HepG2 (cell line): ENCODE measurements at regions not wholly inside any gene's neighbourhood (a gene's known extent, or its start where the extent isn't known, plus 50 kb on each side); places are given as distances from the start of the nearest gene placed in this dataset.
A peak's percentile ranks its signal among the peaks of the same experiment; 100 is the strongest.

Experiments used
- DNMT1 ChIP-seq: sonication (generic); formaldehyde crosslinking; IDR thresholded peaks from 2 replicates; pipeline ENCODE4 v1.5.1; 2020; ENCODE audit warnings: mild to moderate bottlenecking, missing genetic modification reagents
- GATAD2A ChIP-seq: IDR thresholded peaks from 2 replicates; pipeline ENCODE4 v1.6.1; 2016
- HOMEZ ChIP-seq: IDR thresholded peaks from 2 replicates; pipeline ENCODE4 v1.6.1; 2016; ENCODE audit warnings: low read depth
- KIAA2018 ChIP-seq: sonication (generic); formaldehyde crosslinking; IDR thresholded peaks from 2 replicates; pipeline ENCODE4 v1.5.0; 2020; ENCODE audit warnings: mild to moderate bottlenecking, missing genetic modification reagents, borderline replicate concordance
- MAFF ChIP-seq: IDR thresholded peaks from 2 replicates; pipeline ENCODE4 v1.6.1; 2011; ENCODE audit warnings: low read depth, low read length, improper control_type of control experiment
- NR2C2 ChIP-seq: sonication (generic); formaldehyde crosslinking; IDR thresholded peaks from 2 replicates; pipeline ENCODE4 v1.4.0; 2020; ENCODE audit warnings: missing genetic modification reagents, mild to moderate bottlenecking, moderate library complexity, borderline replicate concordance
- PPARG ChIP-seq: conservative IDR thresholded peaks from 2 replicates; pipeline ENCODE4 v1.6.1; 2016; ENCODE audit warnings: missing biosample characterization, missing genetic modification reagents
- RBAK ChIP-seq: sonication (generic); formaldehyde crosslinking; IDR thresholded peaks from 2 replicates; pipeline ENCODE4 v1.5.1; 2020; ENCODE audit warnings: mild to moderate bottlenecking, missing genetic modification reagents
- SP1 ChIP-seq, 2 experiments: fragments of 450-650 bp in 1 of 2; sonication (generic) in 1 of 2; formaldehyde crosslinking in 1 of 2; IDR thresholded peaks; 2 replicates each; pipeline versions ENCODE4 v1.4.0 to v1.6.1; 2016 to 2020; ENCODE audit warnings: missing genetic modification reagents in 1 of 2
- YY1 ChIP-seq: IDR thresholded peaks from 2 replicates; pipeline ENCODE4 v1.6.1; 2011; ENCODE audit warnings: low read length, low read depth, moderate library complexity, mild to moderate bottlenecking; ENCODE audit not compliant: insufficient read depth, insufficient replicate concordance
- ZNF160 ChIP-seq: sonication (generic); formaldehyde crosslinking; IDR thresholded peaks from 2 replicates; pipeline ENCODE4 v1.8.0; 2022; ENCODE audit warnings: mild to moderate bottlenecking, inconsistent platforms, missing genetic modification reagents
- ZNF282 ChIP-seq: fragments of 450-650 bp; IDR thresholded peaks from 2 replicates; pipeline ENCODE4 v1.6.1; 2018; ENCODE audit not compliant: partially characterized antibody
- ZNF629 ChIP-seq: sonication (generic); formaldehyde crosslinking; conservative IDR thresholded peaks from 2 replicates; pipeline ENCODE4 v1.5.0; 2020; ENCODE audit warnings: missing genetic modification reagents
- ZNF703 ChIP-seq: sonication (generic); formaldehyde crosslinking; IDR thresholded peaks from 2 replicates; pipeline ENCODE4 v1.5.1; 2020; ENCODE audit warnings: missing genetic modification reagents, mild to moderate bottlenecking, moderate library complexity, borderline replicate concordance
- ZNF776 ChIP-seq: sonication (generic); formaldehyde crosslinking; IDR thresholded peaks from 2 replicates; pipeline ENCODE4 v1.4.0; 2020; ENCODE audit warnings: mild to moderate bottlenecking, missing genetic modification reagents
- TF ChIP-seq, protein P1 (sequence below): sonication (generic); formaldehyde crosslinking; IDR thresholded peaks from 2 replicates; pipeline ENCODE4 v1.8.1; 2023; ENCODE audit warnings: mild to moderate bottlenecking, moderate library complexity, missing genetic modification reagents
- TF ChIP-seq, protein P2 (sequence below): sonication (generic); formaldehyde crosslinking; IDR thresholded peaks from 2 replicates; pipeline ENCODE4 v1.8.1; 2023; ENCODE audit warnings: mild to moderate bottlenecking, missing genetic modification reagents

- TF ChIP-seq YY1, result peak; percentile 67
- TF ChIP-seq, protein P1, sequence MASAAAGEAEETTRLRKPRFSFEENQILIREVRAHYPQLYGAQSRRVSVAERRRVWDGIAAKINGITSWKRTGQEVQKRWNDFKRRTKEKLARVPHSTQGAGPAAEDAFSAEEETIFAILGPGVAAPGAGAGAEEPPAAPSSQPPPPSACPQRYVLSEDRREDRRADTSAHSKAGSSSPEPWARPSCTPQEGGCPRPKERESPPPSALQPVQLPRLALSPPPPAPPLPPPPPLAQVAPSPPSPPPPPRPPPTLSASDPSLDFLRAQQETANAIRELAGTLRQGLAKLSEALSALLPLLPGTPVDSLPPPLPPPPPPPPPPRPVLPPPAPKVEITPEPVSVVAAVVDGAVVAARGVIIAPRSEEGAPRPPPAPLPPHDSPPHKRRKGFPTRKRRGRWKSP (CRISPR knock-in tag), result 0 out of 2 replicates have a peak, but pooled peaks have one; percentile 50
- TF ChIP-seq KIAA2018 (CRISPR knock-in tag), result no peak
- TF ChIP-seq PPARG, result peak; percentile 96
- no peak for TF ChIP-seq MAFF
- no peak for TF ChIP-seq ZNF776 (CRISPR knock-in tag)
- 0 out of 2 replicates have a peak, but pooled peaks have one; percentile 71 for TF ChIP-seq ZNF703 (CRISPR knock-in tag)
- TF ChIP-seq GATAD2A (CRISPR knock-in tag), result peak; percentile 94
- no peak for TF ChIP-seq RBAK (CRISPR knock-in tag)
- no peak for TF ChIP-seq DNMT1 (CRISPR knock-in tag)
- TF ChIP-seq ZNF160 (CRISPR knock-in tag), result no peak
- TF ChIP-seq, protein P2, sequence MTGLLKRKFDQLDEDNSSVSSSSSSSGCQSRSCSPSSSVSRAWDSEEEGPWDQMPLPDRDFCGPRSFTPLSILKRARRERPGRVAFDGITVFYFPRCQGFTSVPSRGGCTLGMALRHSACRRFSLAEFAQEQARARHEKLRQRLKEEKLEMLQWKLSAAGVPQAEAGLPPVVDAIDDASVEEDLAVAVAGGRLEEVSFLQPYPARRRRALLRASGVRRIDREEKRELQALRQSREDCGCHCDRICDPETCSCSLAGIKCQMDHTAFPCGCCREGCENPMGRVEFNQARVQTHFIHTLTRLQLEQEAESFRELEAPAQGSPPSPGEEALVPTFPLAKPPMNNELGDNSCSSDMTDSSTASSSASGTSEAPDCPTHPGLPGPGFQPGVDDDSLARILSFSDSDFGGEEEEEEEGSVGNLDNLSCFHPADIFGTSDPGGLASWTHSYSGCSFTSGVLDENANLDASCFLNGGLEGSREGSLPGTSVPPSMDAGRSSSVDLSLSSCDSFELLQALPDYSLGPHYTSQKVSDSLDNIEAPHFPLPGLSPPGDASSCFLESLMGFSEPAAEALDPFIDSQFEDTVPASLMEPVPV (CRISPR knock-in tag), result peak; percentile 78
- peak; percentile 75; the same call in 1 of the 2 replicates for TF ChIP-seq HOMEZ (CRISPR knock-in tag)
- no peak for TF ChIP-seq SP1 (IDR thresholded peaks at IDR 0.05)
- TF ChIP-seq SP1 (CRISPR knock-in tag; IDR thresholded peaks at IDR 0.05), result no peak
- peak; percentile 87 for TF ChIP-seq NR2C2 (CRISPR knock-in tag)
- TF ChIP-seq ZNF629 (CRISPR knock-in tag), result no peak
- no peak for TF ChIP-seq ZNF282
Measured at GRCh38 chr7:138388673-138389491, 71.2 kb upstream of the TRIM24 start (continued).
